ENCODE measurements at regions not wholly inside any gene's neighbourhood (a gene's known extent, or its start where the extent isn't known, plus 50 kb on each side); places are given as distances from the start of the nearest gene placed in this dataset.

- ChIA-PET POLR2A (no interaction called here), CTCF (no interaction called here), RAD21 (ENCODE audit: low non-redundant PET in 1 of 2, low total read pairs in 2 of 2, uncharacterized antibody in 2 of 2, unreplicated experiment in 2 of 2) (no interaction called here)
- DNase-seq (ENCODE audit: low read depth, low spot score) (no peak), ATAC-seq (no peak)
- no peaks in the 10 kb centered on the region for H3K9me2 ChIP-seq (ENCODE audit: insufficient read depth)
- H3K4me1 ChIP-seq (ENCODE audit: control insufficient read depth in 1 of 2, insufficient read depth in 2 of 2, low read length in 2 of 2): no peaks in the 10 kb centered on the region
- no peak overlapping the region for H3K9ac ChIP-seq (ENCODE audit: low read length)
- no peaks in the 10 kb centered on the region for H3K27me3 ChIP-seq (ENCODE audit: insufficient read depth, low read length)
- no peak for TF ChIP-seq POLR2A (IDR thresholded peaks at IDR 0.05; ENCODE audit: borderline replicate concordance, extremely low read depth, insufficient read depth, insufficient read length)
- intact Hi-C loops (cut with micrococcal nuclease): no loop called here
- H3K79me2 ChIP-seq (ENCODE audit: insufficient read depth, low read length): no peaks in the 10 kb centered on the region
- H3K27ac ChIP-seq (ENCODE audit: low read depth, low read length): no peak overlapping the region
- no peak overlapping the region for H3K4me3 ChIP-seq (replicated peaks in 1 of 2; ENCODE audit: low read depth in 1 of 2, low read length in 2 of 2)
- H3K36me3 ChIP-seq (ENCODE audit: control insufficient read depth in 1 of 2, insufficient read depth in 2 of 2, low read length in 2 of 2): no peaks in the 10 kb centered on the region
- peaks cover 0 to 4% of the 10 kb centered on the region in 2 experiments; a peak in 1 of 4 replicates for H3K9me3 ChIP-seq (ENCODE audit: control insufficient read depth in 1 of 2, insufficient read depth in 1 of 2, low read depth in 1 of 2, low read length in 2 of 2)
- H2AFZ ChIP-seq (ENCODE audit: low read depth, low read length, poor library complexity, severe bottlenecking): no peak overlapping the region
- H3K4me2 ChIP-seq (ENCODE audit: low read length): no peak overlapping the region
- no TSS peak for BruUV-seq (replicated peaks)
- no peaks in the 10 kb centered on the region for H4K20me1 ChIP-seq (ENCODE audit: insufficient read depth)
Measured at GRCh38 chr17:14505606-14506005, 204.7 kb downstream of the HS3ST3B1 start.

- H4K20me1 ChIP-seq (ENCODE audit: insufficient read depth): no peaks in the 10 kb centered on the region
- no peaks in the 10 kb centered on the region for H3K9me2 ChIP-seq (ENCODE audit: insufficient read depth)
- no peaks in the 10 kb centered on the region for H3K4me1 ChIP-seq (ENCODE audit: control insufficient read depth in 1 of 2, insufficient read depth in 2 of 2, low read length in 2 of 2)
- no peaks in the 10 kb centered on the region for H3K27me3 ChIP-seq (ENCODE audit: insufficient read depth, low read length)
- CTCF ChIA-PET: no interaction called here
- H3K27ac ChIP-seq (ENCODE audit: low read depth, low read length): no peak overlapping the region
- H3K9ac ChIP-seq (ENCODE audit: low read length): no peak overlapping the region
- POLR2A ChIA-PET: no interaction called here
- H3K9me3 ChIP-seq (ENCODE audit: control insufficient read depth in 1 of 2, insufficient read depth in 1 of 2, low read depth in 1 of 2, low read length in 2 of 2): peaks cover 0 to 4% of the 10 kb centered on the region in 2 experiments; a peak in 1 of 4 replicates
- TF ChIP-seq JUND (IDR thresholded peaks at IDR 0.05) (no peak), CTCF (IDR thresholded peaks at IDR 0.05 in 2 of 3, conservative IDR thresholded peaks at IDR 0.05 in 1 of 3; ENCODE audit: borderline replicate concordance in 1 of 3, insufficient read depth in 1 of 3, low read depth in 2 of 3, low read length in 2 of 3) (no peak), POLR2AphosphoS5 (IDR thresholded peaks at IDR 0.05; ENCODE audit: low read depth, low read length) (no peak), ZNF274 (IDR thresholded peaks at IDR 0.05; ENCODE audit: low read depth, low read length) (no peak), EZH2 (IDR thresholded peaks at IDR 0.05) (no peak), EZH2phosphoT487 (IDR thresholded peaks at IDR 0.05; ENCODE audit: borderline replicate concordance) (no peak)
- intact Hi-C loops (cut with micrococcal nuclease): no loop called here
- RAD21 ChIA-PET (ENCODE audit: low non-redundant PET in 1 of 2, low total read pairs in 2 of 2, uncharacterized antibody in 2 of 2, unreplicated experiment in 2 of 2): no interaction called here
- no peak overlapping the region for H3K4me2 ChIP-seq (ENCODE audit: low read length)
- DNase-seq (ENCODE audit: low read depth, low spot score) (no peak), ATAC-seq (no peak)
- H2AFZ ChIP-seq (ENCODE audit: low read depth, low read length, poor library complexity, severe bottlenecking): no peak overlapping the region
- no TSS peak for BruUV-seq (replicated peaks)
- H3K36me3 ChIP-seq (ENCODE audit: control insufficient read depth in 1 of 2, insufficient read depth in 2 of 2, low read length in 2 of 2): no peaks in the 10 kb centered on the region
- H3K4me3 ChIP-seq (replicated peaks in 1 of 2; ENCODE audit: low read depth in 1 of 2, low read length in 2 of 2): no peak overlapping the region
- H3K79me2 ChIP-seq (ENCODE audit: insufficient read depth, low read length): no peaks in the 10 kb centered on the region
Measured at GRCh38 chr17:14499976-14500375, 199.1 kb downstream of the HS3ST3B1 start.
